Stomach (tissue), 8 donors: ENCODE measurements at regions not wholly inside any gene's neighbourhood (a gene's known extent, or its start where the extent isn't known, plus 50 kb on each side); places are given as distances from the start of the nearest gene placed in this dataset.

Source experiments
- DNase-seq, 2 donors: peaks; one replicate each; pipeline versions ENCODE4 v3.0.0 to v3.0.0-alpha.2; 2013 to 2019
- H3K27ac ChIP-seq, 5 donors: fragments of 200-600 bp in 4 of 5; sonication (generic) in 4 of 5; one replicate each; pipeline ENCODE4 v1.5.1; 2013 to 2019; ENCODE audit warnings: mild to moderate bottlenecking in 1 of 5, moderate library complexity in 1 of 5
- H3K27me3 ChIP-seq, 3 donors: fragments of 200-600 bp; sonication (generic); one replicate each; pipeline ENCODE4 v1.5.1; 2017 to 2019; ENCODE audit warnings: mixed run types in 1 of 3
- H3K36me3 ChIP-seq, 4 donors: fragments of 200-600 bp; sonication (generic); 1 replicate in 3 of 4; 2 replicates in 1 of 4; pipeline ENCODE4 v1.5.1; 2016 to 2019
- H3K4me1 ChIP-seq, 4 donors: fragments of 200-600 bp; sonication (generic); one replicate each; pipeline ENCODE4 v1.5.1; 2016 to 2019
- H3K4me3 ChIP-seq, 4 donors: fragments of 200-600 bp; sonication (generic) in 3 of 4; one replicate each; pipeline ENCODE4 v1.5.1; 2016 to 2019; ENCODE audit warnings: mild to moderate bottlenecking in 1 of 4
- H3K9me3 ChIP-seq, 4 donors: fragments of 200-600 bp; sonication (generic); one replicate each; pipeline ENCODE4 v1.5.1; 2016 to 2019
- EP300 ChIP-seq: sonication (generic); formaldehyde crosslinking; IDR thresholded peaks from one replicate; pipeline ENCODE4 v1.6.1; 2017; ENCODE audit warnings: antibody characterized with exemption
- POLR2A ChIP-seq, 4 donors: fragments of 450-650 bp; IDR thresholded peaks; one replicate each; pipeline ENCODE4 v1.6.1; 2016; ENCODE audit warnings: antibody characterized with exemption in 4 of 4, control low read depth in 2 of 4, mild to moderate bottlenecking in 1 of 4, moderate library complexity in 1 of 4
- POLR2AphosphoS5 ChIP-seq, 3 donors: sonication (generic); formaldehyde crosslinking; IDR thresholded peaks; one replicate each; pipeline ENCODE4 v1.6.1; 2016; ENCODE audit warnings: antibody characterized with exemption in 3 of 3
- WGBS, 5 donors: extraction: QIAGEN DNeasy Blood & Tissue Kit in 3 of 5; methylation state at CpG; one replicate each; pipeline versions ENCODE4 v1.1.5 to v1.1.7; 2013 to 2018; 5-methylcytosine and 5-hydroxymethylcytosine counted together
- intact Hi-C: fragments of 100-400 bp; cut with DNase I; formaldehyde crosslinking; loops from one replicate; pipeline ENCODE4 v1.15.1; 2023; ENCODE audit warnings: low total_unique reads
- TF ChIP-seq, protein P1 (sequence below), 7 experiments: fragments of 450-650 bp in 4 of 7; fragments of 200-600 bp in 3 of 7; sonication (generic) in 3 of 7; IDR thresholded peaks; one replicate each; pipeline ENCODE4 v1.5.1; 2016 to 2019; ENCODE audit warnings: antibody characterized with exemption in 7 of 7, control low read depth in 2 of 7, mild to moderate bottlenecking in 1 of 7
- donor health status: healthy with polysubstance abuse.
- donor health status: Bipolar disorder and iron deficiency.
- donor health status: healthy.

DNA sequence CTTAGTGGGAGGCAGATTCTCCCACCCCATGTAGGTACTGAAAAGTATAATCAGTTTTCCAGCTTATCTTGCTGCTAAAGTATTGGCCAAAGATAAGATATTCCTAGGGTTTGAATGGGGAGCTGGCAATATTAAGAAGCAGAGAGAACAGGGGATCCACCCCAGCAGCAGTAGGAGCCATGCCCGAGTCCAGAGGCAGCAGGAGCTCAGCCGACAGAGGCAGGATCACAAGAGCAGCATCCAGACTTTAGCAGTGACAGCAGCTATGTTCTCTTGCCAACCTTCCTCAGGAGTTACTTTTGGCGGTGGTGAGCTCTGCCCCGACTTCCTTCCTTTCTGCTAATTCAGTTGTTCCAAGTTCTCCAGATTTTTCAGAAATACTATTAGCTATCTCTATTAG lies 224.5 kb downstream of the GADD45G start:
- H3K36me3 ChIP-seq: no peaks in the 10 kb centered on the region
- no peak for DNase-seq
- 70 to 84% (median 80%) methylated on average over 4 of the region's 4 CpGs for WGBS, 5 donors
- intact Hi-C loops: no loop called here
- no peak overlapping the region for H3K4me3 ChIP-seq
- H3K9me3 ChIP-seq: no peaks in the 10 kb centered on the region
- no peaks in the 10 kb centered on the region for H3K27me3 ChIP-seq
- no peak overlapping the region for H3K27ac ChIP-seq
- no peaks in the 10 kb centered on the region for H3K4me1 ChIP-seq
- TF ChIP-seq POLR2AphosphoS5 (IDR thresholded peaks at IDR 0.05): no peak
- TF ChIP-seq, protein P1, sequence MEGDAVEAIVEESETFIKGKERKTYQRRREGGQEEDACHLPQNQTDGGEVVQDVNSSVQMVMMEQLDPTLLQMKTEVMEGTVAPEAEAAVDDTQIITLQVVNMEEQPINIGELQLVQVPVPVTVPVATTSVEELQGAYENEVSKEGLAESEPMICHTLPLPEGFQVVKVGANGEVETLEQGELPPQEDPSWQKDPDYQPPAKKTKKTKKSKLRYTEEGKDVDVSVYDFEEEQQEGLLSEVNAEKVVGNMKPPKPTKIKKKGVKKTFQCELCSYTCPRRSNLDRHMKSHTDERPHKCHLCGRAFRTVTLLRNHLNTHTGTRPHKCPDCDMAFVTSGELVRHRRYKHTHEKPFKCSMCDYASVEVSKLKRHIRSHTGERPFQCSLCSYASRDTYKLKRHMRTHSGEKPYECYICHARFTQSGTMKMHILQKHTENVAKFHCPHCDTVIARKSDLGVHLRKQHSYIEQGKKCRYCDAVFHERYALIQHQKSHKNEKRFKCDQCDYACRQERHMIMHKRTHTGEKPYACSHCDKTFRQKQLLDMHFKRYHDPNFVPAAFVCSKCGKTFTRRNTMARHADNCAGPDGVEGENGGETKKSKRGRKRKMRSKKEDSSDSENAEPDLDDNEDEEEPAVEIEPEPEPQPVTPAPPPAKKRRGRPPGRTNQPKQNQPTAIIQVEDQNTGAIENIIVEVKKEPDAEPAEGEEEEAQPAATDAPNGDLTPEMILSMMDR (IDR thresholded peaks at IDR 0.05): no peak
- TF ChIP-seq EP300: no peak
- TF ChIP-seq POLR2A (IDR thresholded peaks at IDR 0.05): no peak

DNA sequence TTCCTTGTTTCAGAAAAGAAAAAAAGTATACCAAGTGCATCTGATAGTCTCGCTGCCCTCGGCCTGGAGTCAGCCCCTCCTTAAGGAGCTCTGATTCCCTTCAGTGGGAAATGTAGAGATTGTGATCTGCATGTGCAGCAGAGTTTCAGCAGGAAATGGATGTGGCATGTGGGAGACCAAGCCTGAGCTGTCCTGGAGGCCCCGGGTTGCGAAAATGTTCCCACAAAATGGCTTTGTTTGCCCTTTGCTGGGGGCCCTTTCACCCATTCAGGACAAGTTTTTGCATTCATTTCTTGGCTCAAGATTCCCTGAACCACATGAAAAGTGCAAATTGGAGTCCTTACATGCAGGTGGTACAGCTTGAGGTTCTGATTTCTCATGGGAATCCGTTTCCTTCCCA lies 230.9 kb downstream of the GADD45G start:
- Histone ChIP-seq H3K27ac (no peak overlapping the region), H3K4me3 (no peak overlapping the region), H3K4me1 (peaks cover 0 to 14% (median 0%) of the 10 kb centered on the region in 4 donors), H3K27me3 (no peaks in the 10 kb centered on the region), H3K9me3 (no peaks in the 10 kb centered on the region), H3K36me3 (no peaks in the 10 kb centered on the region)
- TF ChIP-seq EP300: no peak
- no peak for TF ChIP-seq POLR2A (IDR thresholded peaks at IDR 0.05)
- TF ChIP-seq, protein P1 (IDR thresholded peaks at IDR 0.05): no peak
- no peak for TF ChIP-seq POLR2AphosphoS5 (IDR thresholded peaks at IDR 0.05)
- no peak for DNase-seq
- intact Hi-C loops: no loop called here
- 66 to 80% (median 75%) methylated on average over 5 of the region's 5 CpGs for WGBS, 5 donors

DNA sequence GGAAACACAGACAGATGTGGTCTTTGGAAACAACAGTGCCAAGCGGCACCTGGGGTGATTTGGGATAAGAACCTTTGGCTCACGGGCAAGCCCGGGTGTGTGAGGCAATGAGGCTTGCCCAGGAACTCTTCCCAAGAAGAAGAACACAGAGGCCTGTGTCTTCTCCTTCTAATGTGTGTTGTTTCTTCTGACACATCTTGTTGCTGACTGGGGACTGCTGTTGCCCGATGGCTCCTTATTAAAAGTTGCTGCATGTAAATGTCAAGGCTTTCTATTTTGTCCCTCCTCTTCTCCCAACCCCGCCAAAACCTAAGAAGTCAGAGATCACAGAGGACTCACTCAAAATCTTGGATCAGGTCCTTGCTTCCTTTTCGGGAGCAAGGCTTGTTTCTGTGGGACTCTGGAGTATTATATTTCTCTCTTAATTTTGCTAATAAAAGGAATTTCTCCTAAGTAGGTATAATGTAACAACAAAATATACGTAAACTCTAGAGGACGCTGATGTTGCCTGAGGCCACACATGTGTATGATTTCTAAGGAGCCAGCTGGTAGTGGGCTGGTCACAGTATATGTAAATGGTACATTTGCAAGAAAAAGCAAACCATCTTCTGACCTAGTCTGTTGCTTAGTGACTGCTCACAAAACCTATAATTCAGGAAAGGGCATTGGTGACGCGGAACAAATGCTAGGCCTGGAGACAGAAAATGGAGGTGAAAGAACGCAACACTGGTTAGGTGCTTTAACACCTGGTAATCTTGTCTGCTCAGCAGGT lies 232.5 kb downstream of the GADD45G start:
- H3K27me3 ChIP-seq: no peaks in the 10 kb centered on the region
- intact Hi-C loops: no loop called here
- H3K4me3 ChIP-seq: no peak overlapping the region
- H3K4me1 ChIP-seq: peaks cover 0 to 17% (median 2%) of the 10 kb centered on the region in 4 donors
- no peak overlapping the region for H3K27ac ChIP-seq
- TF ChIP-seq POLR2A (IDR thresholded peaks at IDR 0.05): no peak
- TF ChIP-seq EP300: no peak
- TF ChIP-seq, protein P1 (IDR thresholded peaks at IDR 0.05): no peak
- no peak for TF ChIP-seq POLR2AphosphoS5 (IDR thresholded peaks at IDR 0.05)
- DNase-seq: no peak
- 76 to 82% (median 80%) methylated on average over 11 of the region's 11 CpGs for WGBS, 5 donors
- no peaks in the 10 kb centered on the region for H3K9me3 ChIP-seq
- H3K36me3 ChIP-seq: no peaks in the 10 kb centered on the region

DNA sequence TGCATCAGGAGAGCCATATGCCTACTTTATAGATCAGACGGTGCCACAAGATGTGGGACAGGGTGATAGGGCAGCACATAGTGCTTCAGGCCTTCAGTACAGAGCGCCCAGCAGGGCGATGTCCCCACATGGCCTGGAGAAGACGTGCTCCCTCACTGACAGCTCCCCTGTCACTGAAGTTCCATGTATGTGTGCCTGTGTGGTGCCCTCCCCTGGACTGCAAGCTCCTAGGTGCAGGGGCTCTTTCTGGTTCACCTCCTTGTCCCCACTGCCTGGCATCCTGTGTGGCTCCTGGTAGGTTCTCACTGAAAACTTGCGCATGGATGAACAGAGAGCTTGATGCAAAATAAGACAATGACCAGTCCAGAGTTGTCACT lies 233.1 kb downstream of the GADD45G start:
- Histone ChIP-seq H3K36me3 (no peaks in the 10 kb centered on the region), H3K9me3 (no peaks in the 10 kb centered on the region), H3K4me3 (no peak overlapping the region), H3K4me1 (peaks cover 0 to 23% (median 4%) of the 10 kb centered on the region in 4 donors), H3K27ac (no peak overlapping the region), H3K27me3 (no peaks in the 10 kb centered on the region)
- DNase-seq: no peak
- 86 to 99% (median 97%) methylated on average over 3 to 5 of the region's 5 CpGs for whole genome bisulfite sequencing, 5 donors
- intact Hi-C loops: no loop called here
- TF ChIP-seq, protein P1 (IDR thresholded peaks at IDR 0.05): no peak
- TF ChIP-seq POLR2AphosphoS5 (IDR thresholded peaks at IDR 0.05) (no peak), POLR2A (IDR thresholded peaks at IDR 0.05) (no peak), EP300 (no peak)
